A204.1 (cell line): ENCODE measurements at regions not wholly inside any gene's neighbourhood (a gene's known extent, or its start where the extent isn't known, plus 50 kb on each side); places are given as distances from the start of the nearest gene placed in this dataset.

Experiments
- FAIRE-seq: peaks from 2 replicates; lab custom pipeline; 2012; peaks lifted over from hg19 to GRCh38; lab: Jason Lieb, UNC

DNA sequence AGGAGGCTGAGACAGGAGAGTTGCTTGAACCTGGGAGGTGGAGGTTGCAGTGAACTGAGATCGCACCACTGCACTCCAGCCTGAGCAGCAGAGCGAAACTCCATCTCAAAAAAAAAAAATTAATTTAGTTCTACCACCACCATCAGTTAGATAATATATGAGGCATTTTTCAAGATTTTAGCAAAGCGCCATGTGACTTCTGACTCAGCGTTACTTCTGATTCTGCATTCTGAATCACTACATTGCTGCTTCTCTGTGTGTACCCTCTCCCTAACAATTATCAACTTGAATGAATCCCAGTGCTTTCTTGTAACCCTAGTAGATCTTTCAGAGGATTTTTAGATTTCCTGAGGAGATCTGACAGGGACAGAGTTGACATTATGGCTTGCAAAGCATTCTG, 176.8 kb upstream of the SORCS1 start:
- no peak for FAIRE-seq

DNA sequence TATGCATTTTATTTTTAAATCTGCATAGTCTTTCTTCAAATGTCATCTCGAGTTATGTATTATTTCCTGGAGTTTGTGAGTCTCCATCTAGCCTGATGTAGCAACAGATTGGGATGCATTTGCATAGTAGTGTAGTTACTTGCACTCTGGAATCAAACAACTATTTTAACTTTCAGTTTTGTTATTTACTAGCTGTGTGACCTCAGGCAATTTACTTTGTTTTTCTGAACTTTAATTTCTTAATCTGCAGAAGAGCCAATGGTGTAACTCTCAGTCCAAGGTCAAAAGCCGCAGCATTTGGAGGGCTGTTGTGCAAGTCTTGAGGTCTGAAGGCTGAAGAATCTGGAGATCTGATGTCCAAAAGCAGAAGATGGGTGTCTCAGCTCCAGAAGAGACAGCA, 175.8 kb upstream of the SORCS1 start:
- no peak for FAIRE-seq

DNA sequence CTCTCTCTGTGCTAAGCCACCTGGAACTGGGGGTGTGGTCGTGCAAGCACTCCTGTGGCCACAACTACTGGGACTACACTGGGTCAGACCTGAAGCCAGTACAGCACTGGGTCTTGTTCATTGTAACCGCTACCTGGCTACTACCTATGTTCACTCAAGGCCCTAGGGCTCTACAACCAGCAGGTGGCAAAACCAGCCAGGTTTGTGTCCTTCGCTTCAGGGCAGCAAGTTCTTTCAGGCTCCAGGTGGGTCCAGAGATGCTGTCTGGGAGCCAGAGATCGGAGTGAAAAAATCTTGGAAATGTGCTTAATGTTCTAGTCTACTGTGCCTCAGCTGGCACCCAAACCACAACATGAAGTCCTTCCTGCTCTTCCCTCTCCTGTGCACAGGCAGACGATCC, 171.6 kb upstream of the SORCS1 start:
- FAIRE-seq = no peak

DNA sequence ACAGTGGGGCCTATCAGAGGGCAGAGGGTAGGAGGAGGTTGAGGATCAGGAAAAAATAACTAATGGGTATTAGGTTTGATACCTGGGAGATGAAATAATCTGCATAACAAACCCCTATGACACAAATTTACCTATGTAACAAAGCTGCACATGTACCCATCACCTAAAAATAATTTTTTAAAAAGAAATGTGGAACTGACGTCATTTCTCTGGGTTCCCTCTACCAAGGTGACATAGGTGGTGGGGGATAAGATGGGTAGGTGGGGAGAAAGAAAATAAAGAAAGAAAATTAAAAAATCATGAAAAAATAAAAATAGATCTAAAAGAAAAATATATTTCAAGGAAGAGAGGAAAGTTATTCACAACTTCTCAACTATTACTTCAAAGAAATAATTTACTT, 153.1 kb upstream of the SORCS1 start:
- FAIRE-seq = no peak

DNA sequence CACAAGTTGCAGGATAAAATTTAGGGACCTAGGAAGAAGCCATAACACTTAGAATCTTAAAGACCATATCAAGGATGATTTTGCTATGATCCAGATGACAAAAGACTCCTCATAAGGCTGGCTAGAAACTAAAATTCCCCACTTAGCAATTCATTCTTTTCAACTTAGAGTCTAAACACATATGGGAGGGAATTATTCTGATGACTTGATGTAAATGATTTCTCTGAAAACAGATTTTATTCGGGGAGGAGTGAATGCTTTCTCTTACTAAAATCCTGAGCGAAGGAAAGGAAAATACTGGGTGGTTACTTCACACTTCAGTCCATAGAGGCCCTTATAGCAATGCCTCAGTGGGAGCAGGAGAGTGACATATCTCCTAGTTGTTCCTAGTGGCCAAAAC, 138.7 kb upstream of the SORCS1 start:
- FAIRE-seq = no peak

DNA sequence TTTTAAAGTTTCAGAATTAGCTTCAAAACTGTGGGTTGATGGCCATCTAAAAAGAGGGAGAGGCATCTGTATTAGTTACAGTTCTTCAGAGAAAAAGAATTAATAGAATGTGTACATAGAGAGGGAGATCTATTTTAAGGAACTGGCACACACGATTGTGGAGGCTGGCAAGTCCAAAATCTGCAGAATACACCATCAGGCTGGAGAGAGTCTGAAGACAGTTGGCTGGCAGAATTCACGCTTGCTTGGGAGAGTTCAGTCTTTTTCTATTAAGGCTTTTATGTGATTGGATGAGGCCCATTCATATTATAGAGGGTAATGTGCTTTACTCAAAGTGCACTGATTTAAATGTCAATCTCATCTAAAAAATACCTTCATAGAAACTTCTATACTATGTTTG, 135.1 kb upstream of the SORCS1 start:
- no peak for FAIRE-seq

DNA sequence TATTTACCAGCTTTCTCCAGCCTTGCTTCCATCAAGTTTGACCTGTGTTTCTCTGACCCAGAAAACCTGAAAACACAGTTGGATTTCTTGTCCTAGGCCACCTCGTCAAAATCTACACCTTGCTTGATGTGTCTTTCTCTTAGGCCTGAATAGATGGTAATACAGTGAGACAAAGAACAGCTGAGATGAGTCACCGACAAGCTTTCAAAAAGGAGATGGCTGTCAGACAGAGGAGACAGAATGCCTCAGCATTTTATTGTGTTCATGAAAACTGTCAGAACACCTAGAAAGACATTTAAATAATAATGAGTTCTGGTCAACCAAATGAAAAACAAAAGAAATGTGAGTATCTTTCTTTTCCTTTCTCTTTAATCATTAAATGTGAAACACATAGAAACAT, 119.7 kb upstream of the SORCS1 start:
- FAIRE-seq = no peak

DNA sequence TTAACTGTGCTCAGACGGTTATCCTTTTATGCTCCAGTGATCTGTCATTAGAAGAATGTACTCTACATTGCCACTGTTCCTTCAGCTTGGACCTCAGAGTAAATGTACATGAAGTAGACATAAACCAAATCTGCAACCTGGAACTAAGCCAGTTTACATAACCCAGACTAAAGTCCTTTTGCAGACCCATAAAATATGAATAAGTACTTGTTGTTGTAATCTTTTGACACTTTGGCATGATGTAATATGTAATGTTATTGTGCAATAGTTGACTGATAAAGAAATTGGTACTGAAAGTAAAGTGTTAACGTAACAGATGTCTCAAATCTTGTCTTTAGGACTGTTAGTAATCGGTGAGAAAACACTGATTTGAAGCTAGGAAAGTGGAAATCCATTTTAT, 115.8 kb upstream of the SORCS1 start:
- no peak for FAIRE-seq

DNA sequence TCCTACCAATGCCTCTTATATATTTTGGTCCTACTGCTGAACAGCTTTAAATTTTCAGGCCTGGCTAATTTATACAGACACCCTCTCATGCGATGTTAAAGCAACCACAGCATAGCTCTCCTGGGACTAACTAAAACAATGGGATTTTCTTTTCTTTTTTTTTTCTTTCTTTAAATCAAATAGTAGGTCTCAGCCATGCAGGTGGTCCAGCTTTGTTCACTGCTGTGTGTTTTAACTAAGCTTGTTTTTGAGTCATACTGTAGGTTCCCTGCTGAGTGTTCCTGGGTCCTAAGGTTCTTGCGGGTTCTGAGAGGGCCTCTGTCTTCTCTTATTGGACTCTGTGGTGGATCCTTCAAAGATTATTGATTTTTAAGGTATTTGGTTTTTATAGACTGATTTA, 113.1 kb upstream of the SORCS1 start:
- FAIRE-seq = no peak

DNA sequence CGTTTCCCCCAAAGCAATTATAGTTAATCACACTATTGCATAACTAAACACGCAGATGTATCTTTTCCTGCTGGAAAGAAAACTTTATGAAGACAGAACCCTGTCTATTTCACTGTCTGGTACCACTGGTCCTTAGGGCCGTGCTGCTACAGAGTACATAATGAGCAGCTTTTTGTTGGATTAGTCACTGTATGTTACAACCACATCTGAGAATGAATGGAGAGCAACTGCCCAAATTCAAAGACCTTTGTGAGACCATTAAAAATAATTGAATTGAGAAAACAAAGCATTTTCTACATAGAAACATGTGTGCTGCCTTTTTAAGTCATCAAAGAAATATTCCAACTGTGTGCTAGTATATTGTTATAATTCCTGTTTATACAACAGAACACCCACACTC, 111.3 kb upstream of the SORCS1 start:
- FAIRE-seq = no peak

DNA sequence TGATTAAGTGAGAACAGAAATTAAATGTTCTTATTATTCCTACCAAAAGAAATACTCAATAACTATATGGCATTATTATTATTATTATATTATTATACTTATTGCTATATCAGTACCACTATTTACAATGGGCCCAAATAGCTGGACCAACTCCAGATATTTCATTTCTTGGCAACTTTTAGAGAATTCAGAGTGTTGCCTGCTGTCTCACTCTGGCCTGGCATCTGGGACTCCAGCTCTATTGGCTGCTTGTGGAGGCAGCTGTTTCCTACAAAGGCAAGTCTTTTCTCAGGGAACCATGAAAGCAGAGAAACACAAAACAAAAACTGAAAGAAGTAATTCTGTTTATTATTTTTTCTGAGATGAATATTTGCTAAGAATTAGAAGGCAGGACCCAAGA, 105.1 kb upstream of the SORCS1 start:
- FAIRE-seq = no peak

DNA sequence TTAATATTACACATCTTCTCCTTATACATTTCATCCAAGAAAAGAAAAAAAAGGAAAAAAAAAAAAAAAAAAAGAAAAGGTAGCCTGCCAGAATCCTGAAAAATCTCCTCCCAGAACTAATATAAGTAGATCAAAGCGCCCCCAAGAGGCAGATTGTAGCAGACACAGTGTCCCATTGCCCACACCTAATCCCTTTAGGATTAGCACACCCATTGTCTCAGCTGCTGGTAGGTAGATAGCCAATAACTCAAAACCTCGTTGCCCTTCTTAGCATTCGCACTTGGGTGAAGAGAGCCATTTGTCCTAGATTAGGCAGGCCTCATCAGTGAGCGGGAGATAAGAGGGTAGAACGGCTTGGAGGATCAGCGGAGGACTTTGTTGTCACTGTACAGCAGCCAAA, 100.2 kb upstream of the SORCS1 start:
- FAIRE-seq = no peak

DNA sequence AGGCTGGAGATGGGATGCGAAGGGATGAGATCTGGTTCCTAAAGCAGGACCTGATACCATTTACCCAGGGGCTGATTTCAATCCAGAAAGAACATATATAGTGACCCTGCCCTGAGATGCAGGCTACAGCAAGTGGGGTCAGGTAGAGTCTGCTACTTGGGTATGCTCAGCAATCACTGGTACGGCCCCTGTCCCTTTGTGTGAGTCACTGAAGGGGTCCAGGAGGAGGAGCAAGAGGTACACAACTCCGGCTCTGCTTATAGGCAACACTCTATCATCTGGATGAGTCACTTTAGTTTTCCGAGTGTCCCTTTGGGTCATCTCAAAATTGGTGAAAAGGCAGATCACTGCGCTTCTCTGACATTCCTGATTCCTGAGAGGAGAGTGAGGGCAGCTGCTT, 79.6 kb upstream of the SORCS1 start:
- FAIRE-seq = no peak

DNA sequence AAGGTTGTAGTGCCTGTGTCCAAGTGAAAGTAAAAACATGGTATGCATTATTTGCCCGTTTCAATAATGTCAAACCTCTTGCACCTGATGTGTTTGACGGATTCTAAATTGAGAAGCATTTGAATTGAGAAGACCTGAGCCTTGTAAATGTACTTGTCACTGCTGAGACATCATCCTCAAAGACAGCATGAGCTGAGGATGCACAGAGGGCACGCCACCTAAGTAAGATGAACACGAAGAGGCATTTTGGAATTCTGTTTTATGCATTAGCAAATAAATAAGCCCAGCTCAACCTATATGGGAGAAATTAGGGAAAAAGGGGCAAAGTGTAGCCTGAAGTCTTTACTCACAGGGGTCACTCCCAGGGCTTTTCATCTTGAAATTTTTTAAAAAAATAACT, 73.8 kb upstream of the SORCS1 start:
- no peak for FAIRE-seq

DNA sequence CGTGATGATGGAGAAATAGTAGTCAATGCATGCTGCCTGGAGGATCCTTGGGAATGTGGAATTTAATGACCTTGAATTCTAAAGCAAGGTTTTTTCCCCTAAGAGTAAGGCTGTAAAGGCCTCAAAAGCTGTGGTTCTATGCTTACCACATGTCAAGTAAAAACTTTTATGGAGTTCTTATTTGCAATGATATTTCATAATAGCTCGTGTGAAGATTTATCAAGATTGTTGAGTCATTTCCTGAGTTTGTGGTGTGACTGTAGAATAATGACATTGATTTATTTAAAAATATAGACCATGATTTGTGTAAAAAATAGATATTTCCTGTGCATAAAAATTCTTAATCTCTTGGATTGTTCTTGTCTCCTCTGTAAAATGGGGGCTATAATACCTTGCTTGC, 67.5 kb upstream of the SORCS1 start:
- no peak for FAIRE-seq

DNA sequence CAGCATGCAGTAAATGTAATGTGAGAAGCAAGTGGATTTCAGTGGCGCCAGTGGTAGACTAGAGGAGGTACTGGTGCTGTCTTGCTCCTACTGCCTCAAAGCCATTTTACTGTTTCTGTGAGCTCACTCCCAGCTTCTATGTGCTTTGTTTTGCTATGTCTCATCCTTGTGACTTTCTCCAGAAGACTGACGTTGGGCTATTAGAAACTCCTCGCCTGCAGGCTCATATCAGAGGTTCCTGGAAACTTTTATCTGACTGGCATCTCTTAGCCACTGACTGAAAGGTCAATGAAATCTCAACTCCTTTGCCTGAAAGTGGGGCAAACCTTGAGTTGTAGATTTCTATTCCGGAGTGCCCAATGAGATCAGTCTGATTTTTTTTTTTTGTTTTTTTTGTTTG, 66.4 kb upstream of the SORCS1 start:
- FAIRE-seq = no peak

DNA sequence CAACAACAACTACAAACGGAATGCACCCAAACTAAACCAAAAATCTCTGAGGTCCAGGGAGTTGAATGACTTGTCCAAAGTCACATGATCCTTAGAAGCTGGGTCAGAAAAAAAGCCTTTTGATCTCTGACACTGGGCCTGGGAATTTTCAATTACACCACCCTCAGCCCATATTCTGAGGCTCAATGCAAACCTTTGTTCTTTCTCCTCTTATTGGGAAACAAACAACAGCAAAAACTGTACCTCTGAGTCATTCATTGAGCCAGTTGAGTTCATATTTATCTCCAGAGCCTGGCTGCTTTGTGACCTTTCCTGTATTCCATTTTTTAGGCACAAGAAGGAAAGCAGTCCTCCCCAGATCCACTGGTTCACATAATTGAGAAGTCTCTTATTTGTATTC, 51.2 kb upstream of the SORCS1 start:
- FAIRE-seq = no peak
